Liver (tissue), 3 donors: ENCODE measurements at regions not wholly inside any gene's neighbourhood (a gene's known extent, or its start where the extent isn't known, plus 50 kb on each side); places are given as distances from the start of the nearest gene placed in this dataset.

Experiments used
- FOXA1 ChIP-seq: IDR thresholded peaks from 2 replicates; pipeline ENCODE4 v1.6.1; 2016; ENCODE audit warnings: antibody characterized with exemption
- RAD21 ChIP-seq, 2 donors: IDR thresholded peaks; 2 replicates each; pipeline ENCODE4 v1.6.1; 2016; ENCODE audit warnings: antibody characterized with exemption in 2 of 2, mild to moderate bottlenecking in 2 of 2
- SP1 ChIP-seq: IDR thresholded peaks from 2 replicates; pipeline ENCODE4 v1.6.1; 2018; ENCODE audit warnings: antibody characterized with exemption, mild to moderate bottlenecking
- TAF1 ChIP-seq: conservative IDR thresholded peaks from 2 replicates; pipeline ENCODE4 v1.6.1; 2016; ENCODE audit warnings: antibody characterized with exemption, mild to moderate bottlenecking
- TF ChIP-seq, protein P1 (sequence below): fragments of 150-350 bp; IDR thresholded peaks from 2 replicates; pipeline ENCODE4 v1.5.1; 2017; ENCODE audit warnings: improper control_type of control experiment, low read depth, low read length; ENCODE audit not compliant: missing input control
- TF ChIP-seq, protein P2 (sequence below): IDR thresholded peaks from 2 replicates; pipeline ENCODE4 v1.6.1; 2016; ENCODE audit warnings: antibody characterized with exemption
- donor health status: healthy.
- donor health status: healthy.

DNA sequence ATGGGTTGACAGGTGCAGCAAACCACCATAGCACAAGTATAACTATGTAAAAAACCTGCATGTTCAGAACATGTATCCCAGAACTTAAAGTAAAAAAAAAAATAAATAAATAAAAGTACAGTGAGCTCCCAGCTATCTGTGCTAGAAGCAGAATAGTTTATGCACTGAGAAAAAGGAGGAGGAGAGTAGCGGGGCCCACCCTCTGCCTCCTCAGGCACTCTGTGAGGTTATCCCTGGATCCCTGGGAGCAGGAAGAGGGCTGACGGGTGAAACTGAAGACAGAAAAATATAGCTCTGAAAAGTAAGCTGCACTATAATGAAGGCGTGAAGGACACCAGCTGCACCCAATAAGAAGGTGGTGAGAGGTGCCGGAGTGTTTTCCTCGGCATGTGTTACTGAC lies 117.2 kb downstream of the SIPA1L2 start:
- TF ChIP-seq, protein P1, sequence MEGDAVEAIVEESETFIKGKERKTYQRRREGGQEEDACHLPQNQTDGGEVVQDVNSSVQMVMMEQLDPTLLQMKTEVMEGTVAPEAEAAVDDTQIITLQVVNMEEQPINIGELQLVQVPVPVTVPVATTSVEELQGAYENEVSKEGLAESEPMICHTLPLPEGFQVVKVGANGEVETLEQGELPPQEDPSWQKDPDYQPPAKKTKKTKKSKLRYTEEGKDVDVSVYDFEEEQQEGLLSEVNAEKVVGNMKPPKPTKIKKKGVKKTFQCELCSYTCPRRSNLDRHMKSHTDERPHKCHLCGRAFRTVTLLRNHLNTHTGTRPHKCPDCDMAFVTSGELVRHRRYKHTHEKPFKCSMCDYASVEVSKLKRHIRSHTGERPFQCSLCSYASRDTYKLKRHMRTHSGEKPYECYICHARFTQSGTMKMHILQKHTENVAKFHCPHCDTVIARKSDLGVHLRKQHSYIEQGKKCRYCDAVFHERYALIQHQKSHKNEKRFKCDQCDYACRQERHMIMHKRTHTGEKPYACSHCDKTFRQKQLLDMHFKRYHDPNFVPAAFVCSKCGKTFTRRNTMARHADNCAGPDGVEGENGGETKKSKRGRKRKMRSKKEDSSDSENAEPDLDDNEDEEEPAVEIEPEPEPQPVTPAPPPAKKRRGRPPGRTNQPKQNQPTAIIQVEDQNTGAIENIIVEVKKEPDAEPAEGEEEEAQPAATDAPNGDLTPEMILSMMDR, result no peak
- TF ChIP-seq SP1, result no peak
- TF ChIP-seq, protein P2, sequence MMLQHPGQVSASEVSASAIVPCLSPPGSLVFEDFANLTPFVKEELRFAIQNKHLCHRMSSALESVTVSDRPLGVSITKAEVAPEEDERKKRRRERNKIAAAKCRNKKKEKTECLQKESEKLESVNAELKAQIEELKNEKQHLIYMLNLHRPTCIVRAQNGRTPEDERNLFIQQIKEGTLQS, result no peak
- TF ChIP-seq RAD21 (IDR thresholded peaks at IDR 0.05), result no peak
- TF ChIP-seq FOXA1, result no peak
- TF ChIP-seq TAF1, result no peak
